ACC112 (cell line): ENCODE measurements at regions not wholly inside any gene's neighbourhood (a gene's known extent, or its start where the extent isn't known, plus 50 kb on each side); places are given as distances from the start of the nearest gene placed in this dataset.
"Not testable (repeated sequence)": the region's sequence is repeated elsewhere in the genome, so short reads cannot be mapped to it uniquely, and the experiment has no call there.

Experiments used
- H2AFZ ChIP-seq: fragments of 200-600 bp; sonication (generic); one replicate; pipeline ENCODE4 v1.6.0; 2017; ENCODE audit warnings: antibody characterized with exemption, low read length; ENCODE audit not compliant: unreplicated experiment
- H3K27ac ChIP-seq: fragments of 200-600 bp; sonication (generic); 2 replicates; pipeline ENCODE4 v1.5.1; 2014; ENCODE audit warnings: low read depth, mild to moderate bottlenecking, antibody characterized with exemption, low read length, moderate library complexity
- H3K27me3 ChIP-seq: fragments of 200-600 bp; sonication (generic); 2 replicates; pipeline ENCODE4 v1.6.1; 2014; ENCODE audit warnings: mild to moderate bottlenecking, antibody characterized with exemption, low read length, moderate library complexity, mixed read lengths; ENCODE audit not compliant: insufficient read depth
- H3K36me3 ChIP-seq: fragments of 200-600 bp; sonication (generic); 2 replicates; pipeline ENCODE4 v1.6.1; 2016; ENCODE audit warnings: mild to moderate bottlenecking, antibody characterized with exemption, low read length, moderate library complexity, mixed read lengths; ENCODE audit not compliant: insufficient read depth
- H3K4me1 ChIP-seq: fragments of 200-600 bp; sonication (generic); one replicate; pipeline ENCODE4 v1.6.1; 2016; ENCODE audit warnings: low read length, mixed read lengths; ENCODE audit not compliant: insufficient read depth, unreplicated experiment, control insufficient read depth
- H3K4me3 ChIP-seq: fragments of 200-600 bp; sonication (generic); 2 replicates; pipeline ENCODE4 v1.5.1; 2014; ENCODE audit warnings: mild to moderate bottlenecking, low read depth, low read length
- H3K79me2 ChIP-seq: fragments of 200-600 bp; sonication (generic); one replicate; pipeline ENCODE4 v1.6.0; 2016; ENCODE audit warnings: low read length; ENCODE audit not compliant: control insufficient read depth, unreplicated experiment, insufficient read depth

- no peaks in the 10 kb centered on the region for H3K27me3 ChIP-seq
- H3K4me3 ChIP-seq, result no peak overlapping the region
- no peaks in the 10 kb centered on the region for H3K79me2 ChIP-seq
- H3K36me3 ChIP-seq, result no peaks in the 10 kb centered on the region
- H2AFZ ChIP-seq, result no peak overlapping the region
- H3K4me1 ChIP-seq, result peaks cover 30% of the 10 kb centered on the region
- H3K27ac ChIP-seq, result no peak overlapping the region
Observed at GRCh38 chr1:234852659-234853058, 242.7 kb upstream of the IRF2BP2 start.

- peak overlapping the region; percentile 52 for H3K27ac ChIP-seq
- H3K36me3 ChIP-seq, result no peaks in the 10 kb centered on the region
- H3K27me3 ChIP-seq, result no peaks in the 10 kb centered on the region
- H2AFZ ChIP-seq, result peak overlapping the region; percentile 57
- peaks cover 30% of the 10 kb centered on the region for H3K4me1 ChIP-seq
- no peaks in the 10 kb centered on the region for H3K79me2 ChIP-seq
- H3K4me3 ChIP-seq, result peak overlapping the region; percentile 24; the same call in 1 of the 2 replicates
Observed at GRCh38 chr1:234851450-234852438, 241.8 kb upstream of the IRF2BP2 start.

- Histone ChIP-seq H3K36me3 (no peaks in the 10 kb centered on the region), H3K27me3 (no peaks in the 10 kb centered on the region), H3K27ac (peak overlapping the region; percentile 45), H3K4me3 (no peak overlapping the region), H2AFZ (no peak overlapping the region), H3K79me2 (no peaks in the 10 kb centered on the region), H3K4me1 (peaks cover 36% of the 10 kb centered on the region)
Observed at GRCh38 chr1:234849832-234850231, 239.9 kb upstream of the IRF2BP2 start.

- no peaks in the 10 kb centered on the region for H3K36me3 ChIP-seq
- peak overlapping the region; percentile 45 for H3K27ac ChIP-seq
- H3K4me3 ChIP-seq, result no peak overlapping the region
- no peak overlapping the region for H2AFZ ChIP-seq
- peaks cover 37% of the 10 kb centered on the region for H3K4me1 ChIP-seq
- H3K27me3 ChIP-seq, result no peaks in the 10 kb centered on the region
- no peaks in the 10 kb centered on the region for H3K79me2 ChIP-seq
Observed at GRCh38 chr1:234848972-234849649, 239.1 kb upstream of the IRF2BP2 start.

- H3K36me3 ChIP-seq, H2AFZ ChIP-seq, H3K4me3 ChIP-seq, H3K27ac ChIP-seq, H3K79me2 ChIP-seq, H3K27me3 ChIP-seq: not testable (repeated sequence)
- H3K4me1 ChIP-seq, result peaks cover 31% of the 10 kb centered on the region
Observed at GRCh38 chr1:234846813-234847212, 236.8 kb upstream of the IRF2BP2 start.

- Histone ChIP-seq H3K4me1 (peaks cover 30% of the 10 kb centered on the region), H3K4me3 (no peak overlapping the region), H2AFZ (no peak overlapping the region), H3K27me3 (no peaks in the 10 kb centered on the region), H3K27ac (no peak overlapping the region), H3K79me2 (no peaks in the 10 kb centered on the region), H3K36me3 (no peaks in the 10 kb centered on the region)
Observed at GRCh38 chr1:234845836-234846235, 235.9 kb upstream of the IRF2BP2 start.

- H3K36me3 ChIP-seq, result no peaks in the 10 kb centered on the region
- peak overlapping the region; percentile 62 for H2AFZ ChIP-seq
- H3K27ac ChIP-seq, result no peak overlapping the region; the same call in 1 of the 2 replicates
- H3K27me3 ChIP-seq, result no peaks in the 10 kb centered on the region
- no peak overlapping the region for H3K4me3 ChIP-seq
- no peaks in the 10 kb centered on the region for H3K79me2 ChIP-seq
- H3K4me1 ChIP-seq, result peaks cover 34% of the 10 kb centered on the region
Observed at GRCh38 chr1:234845097-234845660, 235.2 kb upstream of the IRF2BP2 start.

- Histone ChIP-seq H3K4me3 (no peak overlapping the region), H3K4me1 (peaks cover 31% of the 10 kb centered on the region), H3K36me3 (no peaks in the 10 kb centered on the region), H3K27me3 (no peaks in the 10 kb centered on the region), H3K27ac (no peak overlapping the region), H2AFZ (peak overlapping the region; percentile 62), H3K79me2 (no peaks in the 10 kb centered on the region)
Observed at GRCh38 chr1:234844479-234845031, 234.6 kb upstream of the IRF2BP2 start.

GRCh38 chr1:234843946-234844345 is 234.0 kb upstream of the IRF2BP2 start:
- Histone ChIP-seq H2AFZ (no peak overlapping the region), H3K79me2 (no peaks in the 10 kb centered on the region), H3K36me3 (no peaks in the 10 kb centered on the region), H3K27me3 (no peaks in the 10 kb centered on the region), H3K27ac (no peak overlapping the region), H3K4me1 (peaks cover 25% of the 10 kb centered on the region), H3K4me3 (no peak overlapping the region)
